Femur (tissue), 1 donor: ENCODE measurements at regions not wholly inside any gene's neighbourhood (a gene's known extent, or its start where the extent isn't known, plus 50 kb on each side); places are given as distances from the start of the nearest gene placed in this dataset.

Source experiments
- DNase-seq: peaks from one replicate; pipeline ENCODE4 v3.0.0-alpha.2; 2017

GRCh38 chr5:124259017-124259416 is 487.4 kb downstream of the ZNF608 start:
- DNase-seq = no peak

DNA sequence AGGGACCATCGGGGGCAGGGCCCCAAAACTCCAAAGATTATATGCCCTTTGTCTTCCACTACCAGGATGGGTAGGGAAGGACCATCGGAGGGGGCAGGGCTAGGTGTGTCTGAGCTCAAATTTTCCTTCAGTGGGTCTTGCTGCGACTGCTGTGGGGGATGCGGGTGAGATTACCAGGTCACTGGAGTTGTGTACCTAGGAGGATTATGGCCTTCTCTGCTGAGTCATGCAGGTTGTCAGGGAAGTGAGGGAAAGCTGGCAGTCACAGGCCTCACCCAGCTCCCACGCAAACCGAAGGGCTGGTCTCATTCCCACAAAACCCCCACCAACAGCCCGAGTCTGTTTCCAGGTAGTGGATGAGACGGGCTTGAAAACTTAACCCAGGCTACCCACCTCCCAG is 489.4 kb downstream of the ZNF608 start:
- no peak for DNase-seq

DNA sequence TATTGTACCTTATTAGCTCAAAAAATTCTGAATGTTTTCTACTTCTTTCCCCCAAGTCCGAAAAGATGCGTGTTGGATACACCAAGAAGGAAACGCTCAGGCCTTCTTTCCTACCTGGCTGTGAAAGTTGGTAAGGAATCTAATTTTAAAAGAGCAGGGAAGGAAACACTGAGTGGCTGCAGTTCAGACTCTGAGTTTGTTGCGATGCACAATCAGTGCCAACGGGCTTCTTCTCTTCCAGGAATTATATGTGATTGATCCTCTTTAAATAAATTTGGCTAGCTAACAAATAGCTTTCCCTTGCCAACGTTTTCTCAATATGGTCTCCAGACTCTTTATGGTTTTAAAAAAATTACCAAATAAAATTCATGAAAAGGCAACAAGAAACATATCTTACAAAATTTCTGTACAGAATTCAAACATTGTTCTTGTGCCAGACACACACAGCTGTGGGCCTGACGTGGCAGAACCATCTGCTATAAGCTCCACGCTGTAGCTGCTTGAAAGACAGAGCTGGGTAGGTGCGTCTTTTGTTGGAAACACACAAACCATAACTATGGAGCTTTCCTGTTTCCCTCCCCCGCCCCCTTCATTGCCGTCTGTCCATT is 493.1 kb downstream of the ZNF608 start:
- DNase-seq = peak; percentile 78

GRCh38 chr5:124252747-124253146 is 493.7 kb downstream of the ZNF608 start:
- no peak for DNase-seq

DNA sequence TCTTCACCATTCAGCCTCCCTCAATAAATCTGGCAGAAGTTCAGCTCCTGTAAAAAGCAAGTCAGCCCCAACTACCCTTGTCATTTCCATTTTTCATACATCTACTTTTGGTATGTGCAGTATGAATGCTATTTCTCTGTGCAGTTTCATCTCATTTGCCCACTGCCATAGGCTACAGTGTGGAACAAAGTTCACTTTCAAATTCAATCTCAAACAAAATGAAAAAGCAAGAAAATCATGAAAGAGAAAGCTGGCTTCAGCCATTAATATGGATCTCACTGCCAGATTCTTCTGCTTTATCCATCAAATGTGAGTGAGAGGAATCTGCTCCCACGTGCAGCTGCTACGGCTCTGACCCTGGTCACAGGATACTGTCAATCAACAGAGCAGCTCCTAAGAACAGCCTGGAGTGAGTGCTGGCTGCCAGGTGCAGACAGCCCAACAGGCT is 494.2 kb downstream of the ZNF608 start:
- DNase-seq = peak; percentile 68

DNA sequence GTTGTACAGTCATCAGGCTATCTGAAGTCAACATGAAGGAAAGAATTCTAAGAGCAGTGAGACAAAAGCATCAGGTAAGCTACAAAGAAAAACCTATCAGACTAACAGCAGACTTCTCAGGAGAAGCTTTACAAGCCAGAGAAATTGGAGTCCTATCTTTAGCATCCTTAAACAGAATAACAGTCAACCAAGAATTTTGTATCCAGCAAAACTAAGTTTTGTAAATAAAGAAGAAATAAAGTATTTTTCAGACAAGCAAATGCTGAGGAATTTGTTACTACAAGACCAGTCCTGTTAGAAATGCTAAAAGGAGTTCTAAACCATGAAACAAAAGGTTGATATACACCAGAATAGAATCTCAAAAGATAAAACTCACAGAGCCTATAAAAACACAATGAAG is 501.2 kb downstream of the ZNF608 start:
- DNase-seq = no peak

GRCh38 chr5:124240732-124241131 is 505.7 kb downstream of the ZNF608 start:
- DNase-seq = no peak

GRCh38 chr5:124239572-124239971 is 506.9 kb downstream of the ZNF608 start:
- DNase-seq = no peak

- no peak for DNase-seq
Measured at GRCh38 chr5:124238350-124238749, 508.1 kb downstream of the ZNF608 start.

DNA sequence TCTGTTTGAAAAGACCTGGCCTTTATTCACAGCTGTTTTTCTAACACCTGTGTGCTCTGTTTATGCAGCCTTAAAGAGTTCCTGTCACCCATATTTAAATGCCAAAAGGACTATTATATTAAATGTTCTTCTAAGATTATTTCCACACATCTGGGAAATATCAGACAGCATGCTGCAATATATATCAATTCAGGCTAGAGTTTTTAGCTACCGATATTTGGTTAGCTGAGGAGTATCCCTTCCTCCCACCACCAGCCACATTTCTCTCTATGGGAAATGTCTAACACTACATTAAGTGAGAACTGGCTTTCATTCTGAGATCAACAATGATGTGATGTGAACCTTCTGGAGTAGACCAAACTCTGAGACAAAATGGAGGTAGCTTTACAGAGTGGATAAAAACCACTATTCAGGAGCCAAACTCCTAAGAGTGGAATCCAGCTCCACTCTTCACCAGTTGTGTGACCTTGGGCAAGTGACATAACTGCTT is 509.2 kb downstream of the ZNF608 start:
- no peak for DNase-seq

- DNase-seq = peak; percentile 33
Measured at GRCh38 chr5:124236361-124237205, 509.9 kb downstream of the ZNF608 start.

DNA sequence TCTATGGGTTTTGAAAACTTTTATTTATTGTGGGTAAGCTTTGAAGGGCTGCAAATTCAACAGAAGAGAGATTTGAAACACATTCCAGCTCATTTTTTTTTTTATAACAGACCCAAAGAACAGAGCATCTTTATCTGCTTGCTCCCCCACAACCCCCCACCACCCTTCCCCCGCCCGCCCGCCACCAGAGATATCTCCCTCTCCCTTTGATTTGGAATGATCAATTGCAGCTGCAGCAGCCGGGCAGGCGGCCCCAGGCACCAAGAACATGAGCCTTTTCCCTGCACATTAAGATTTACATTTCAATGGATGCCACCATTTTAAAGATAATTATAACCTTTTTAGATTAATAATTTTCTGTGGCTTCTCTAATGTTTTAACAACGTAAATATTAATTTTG is 510.9 kb downstream of the ZNF608 start:
- DNase-seq = no peak

DNA sequence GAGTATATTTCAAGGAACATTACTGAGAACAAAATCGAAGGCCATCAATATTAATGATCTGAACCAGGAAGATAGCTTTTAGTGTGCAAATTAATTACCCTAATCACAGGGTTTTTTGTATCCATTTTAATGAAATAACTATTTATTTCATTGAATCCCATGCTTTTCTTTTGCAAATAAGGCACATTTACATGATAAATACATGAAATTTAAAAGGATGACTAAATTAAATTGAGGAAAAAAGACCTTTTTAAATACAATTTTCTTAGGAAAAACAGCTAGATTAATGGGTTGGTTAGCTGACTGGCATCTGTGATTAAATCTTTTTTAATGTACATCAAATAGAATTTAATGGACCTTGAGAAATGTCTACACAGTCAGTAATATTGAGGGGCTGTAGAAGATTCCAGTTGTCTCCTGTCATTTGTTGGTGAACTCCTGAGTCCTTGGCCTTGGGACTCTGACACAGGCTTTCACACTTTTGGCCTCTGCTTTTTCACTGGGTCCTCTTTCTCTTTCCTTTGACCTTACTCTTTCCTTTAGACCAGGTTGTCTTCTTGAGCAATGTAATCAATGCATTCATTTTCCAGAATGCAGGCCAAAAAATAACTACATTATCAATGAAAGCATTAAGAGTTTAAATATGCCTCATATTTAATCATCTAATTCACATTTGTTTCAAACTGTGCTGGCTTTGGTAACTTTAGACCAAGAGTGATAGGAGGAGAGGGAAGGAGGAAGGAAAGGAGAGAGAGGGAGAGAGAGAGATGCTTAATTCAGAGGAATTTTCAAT is 511.5 kb downstream of the ZNF608 start:
- no peak for DNase-seq

- peak; percentile 39 for DNase-seq
Measured at GRCh38 chr5:124234022-124234769, 512.2 kb downstream of the ZNF608 start.

GRCh38 chr5:124232515-124232914 is 513.9 kb downstream of the ZNF608 start:
- no peak for DNase-seq

DNA sequence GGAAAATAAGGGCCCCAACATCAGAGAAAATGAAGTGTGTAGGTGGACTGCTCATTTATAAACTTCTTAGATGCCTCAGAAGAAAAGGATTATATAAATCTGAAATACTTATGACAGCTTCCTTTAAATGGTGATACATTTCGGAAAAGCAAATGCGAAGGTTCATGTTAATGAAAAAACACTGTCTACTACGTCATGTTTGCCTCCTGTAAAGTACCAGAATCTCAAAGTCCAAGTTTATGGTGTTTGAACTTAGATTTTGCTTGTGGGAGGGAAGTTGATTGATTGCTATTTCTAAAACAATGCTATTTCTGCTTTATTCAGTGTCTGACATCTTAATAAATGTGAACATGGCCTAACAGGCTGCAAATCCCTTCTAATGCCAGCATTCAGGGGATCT is 514.6 kb downstream of the ZNF608 start:
- DNase-seq = no peak

GRCh38 chr5:124231230-124231629 is 515.2 kb downstream of the ZNF608 start:
- DNase-seq = no peak

GRCh38 chr5:124230456-124230855 is 516.0 kb downstream of the ZNF608 start:
- DNase-seq = no peak

DNA sequence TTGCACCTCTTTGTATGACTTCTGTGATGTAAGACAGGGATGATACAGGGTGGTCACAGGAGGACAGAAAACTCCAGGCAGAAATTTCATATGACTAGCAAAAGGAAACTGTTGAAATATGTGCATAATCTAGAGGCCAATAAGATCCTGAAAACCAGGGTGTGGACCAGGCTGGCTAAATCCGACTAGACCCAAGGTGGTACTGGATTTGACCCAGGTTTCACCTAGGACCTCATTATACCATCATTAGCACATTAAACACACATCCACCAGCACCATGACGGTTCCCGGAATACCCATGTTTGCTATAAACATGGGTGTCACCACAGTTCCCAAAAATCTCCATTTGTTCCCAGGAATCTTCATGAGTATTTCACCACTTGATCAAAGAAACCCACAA is 517.1 kb downstream of the ZNF608 start:
- no peak for DNase-seq

DNA sequence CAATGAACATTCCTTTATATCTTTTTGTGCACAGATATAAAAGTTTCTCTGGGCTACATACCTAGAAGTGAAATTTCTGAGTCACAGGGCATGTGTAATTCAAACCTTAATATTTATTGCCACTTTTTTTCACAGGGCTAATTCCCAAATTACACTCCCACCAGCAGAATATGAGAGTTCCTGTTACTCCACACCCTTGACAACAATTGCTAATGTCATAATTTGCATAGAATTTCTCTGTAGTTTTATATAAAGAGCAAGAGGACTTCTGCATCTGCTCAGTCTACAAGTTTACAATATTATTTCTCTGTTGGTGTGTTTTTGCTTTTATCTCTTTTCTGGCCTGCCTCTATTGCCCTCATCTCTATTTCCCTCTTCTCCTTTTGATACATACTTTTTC is 518.5 kb downstream of the ZNF608 start:
- DNase-seq = no peak

DNA sequence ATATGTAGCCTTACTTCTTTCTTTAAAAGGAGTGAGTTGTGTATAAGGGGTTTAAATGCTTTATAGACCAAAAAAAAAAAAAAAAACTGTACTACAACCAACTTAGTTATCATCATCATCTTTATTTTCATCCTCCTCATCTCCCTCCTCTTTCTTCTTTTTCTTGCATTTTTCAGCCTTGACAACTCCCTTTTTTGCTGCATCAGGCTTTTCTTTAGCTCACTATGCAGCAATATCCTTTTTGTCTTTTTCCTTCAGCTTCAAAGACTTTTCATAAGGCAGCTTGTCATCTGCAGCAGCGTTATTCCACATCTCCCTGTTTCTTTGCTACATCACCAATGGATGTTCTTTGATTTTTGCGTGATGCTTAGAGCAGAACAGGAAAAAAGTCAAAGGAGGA is 526.0 kb downstream of the ZNF608 start:
- DNase-seq = no peak

GRCh38 chr5:124212934-124213333 is 533.5 kb downstream of the ZNF608 start:
- DNase-seq = no peak
